IPS DF 6.9 (cell line): ENCODE measurements at regions not wholly inside any gene's neighbourhood (a gene's known extent, or its start where the extent isn't known, plus 50 kb on each side); places are given as distances from the start of the nearest gene placed in this dataset.

ENCODE experiments used
- DNase-seq: peaks from one replicate; pipeline ENCODE4 v3.0.0-alpha.2; 2013; ENCODE audit warnings: low read depth, low spot score
- H3K27ac ChIP-seq: one replicate; pipeline ENCODE4 v1.5.1; 2013; ENCODE audit warnings: low read length, control low read depth
- H3K27me3 ChIP-seq: 2 replicates; pipeline ENCODE4 v1.6.1; 2013; ENCODE audit warnings: mild to moderate bottlenecking, low read length; ENCODE audit not compliant: control insufficient read depth, insufficient read depth
- H3K36me3 ChIP-seq: 2 replicates; pipeline ENCODE4 v1.6.1; 2013; ENCODE audit warnings: low read length; ENCODE audit not compliant: control insufficient read depth, insufficient read depth
- H3K4me1 ChIP-seq: 2 replicates; pipeline ENCODE4 v1.6.1; 2013; ENCODE audit warnings: low read length; ENCODE audit not compliant: control insufficient read depth, insufficient read depth
- H3K4me3 ChIP-seq: 2 replicates; pipeline ENCODE4 v1.5.1; 2013; ENCODE audit warnings: mild to moderate bottlenecking, low read length
- H3K9me3 ChIP-seq: 2 replicates; pipeline ENCODE4 v1.6.1; 2013; ENCODE audit warnings: low read length, inconsistent platforms; ENCODE audit not compliant: control insufficient read depth, insufficient read depth
- WGBS: extraction: QIAGEN DNeasy Blood & Tissue Kit; methylation state at CpG from one replicate; pipeline ENCODE4 v1.1.7; 2013; ENCODE audit warnings: mixed read lengths, missing lambda C conversion rate; ENCODE audit not compliant: insufficient read length, insufficient coverage; 5-methylcytosine and 5-hydroxymethylcytosine counted together

DNA sequence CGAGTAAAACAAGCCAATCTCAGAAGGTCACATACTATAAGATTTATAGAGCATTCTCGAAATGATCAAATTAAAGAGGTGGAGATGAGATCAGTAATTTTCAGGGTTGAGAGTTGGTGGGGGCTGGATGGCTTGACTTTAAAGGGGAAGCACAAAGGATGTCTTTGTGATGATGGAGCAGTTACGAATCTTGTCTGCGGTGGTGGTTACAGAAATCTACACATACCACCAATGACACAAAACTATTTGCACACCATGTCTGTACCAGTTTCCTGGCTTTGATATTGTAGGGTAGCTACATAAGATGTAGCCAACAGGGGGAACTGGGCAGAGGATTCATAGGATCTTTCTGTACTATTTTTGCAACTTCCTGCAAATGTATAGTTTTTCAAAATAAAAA is 190.6 kb upstream of the SMIM21 start:
- no peaks in the 10 kb centered on the region for H3K36me3 ChIP-seq
- no peak overlapping the region for H3K27ac ChIP-seq
- DNase-seq: no peak
- no peak overlapping the region for H3K4me3 ChIP-seq
- no peaks in the 10 kb centered on the region for H3K27me3 ChIP-seq
- no peaks in the 10 kb centered on the region for H3K4me1 ChIP-seq
- H3K9me3 ChIP-seq: no peaks in the 10 kb centered on the region
- no CpG with 5 or more reads among the region's 4 CpGs for WGBS

DNA sequence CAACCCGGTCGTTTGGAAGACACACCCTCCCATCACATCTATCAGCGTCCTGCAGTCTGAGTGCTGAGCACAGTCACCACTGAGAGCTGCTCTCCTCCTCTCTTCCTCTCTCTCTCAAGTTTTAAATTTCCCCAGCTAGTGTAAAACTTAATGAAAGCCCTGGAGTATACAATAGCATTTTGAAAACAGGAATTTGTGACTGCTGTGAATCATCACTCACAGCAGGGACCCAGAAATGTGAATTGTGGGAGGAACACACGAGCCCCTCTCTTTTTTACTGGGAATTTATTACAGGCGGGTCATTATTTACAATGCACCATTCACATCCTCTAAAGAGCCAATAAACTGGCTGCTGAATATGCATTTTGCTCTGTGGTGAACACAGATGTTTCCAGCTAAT is 185.0 kb upstream of the SMIM21 start:
- Histone ChIP-seq H3K27ac (no peak overlapping the region), H3K36me3 (no peaks in the 10 kb centered on the region), H3K4me1 (no peaks in the 10 kb centered on the region), H3K27me3 (no peaks in the 10 kb centered on the region), H3K9me3 (no peaks in the 10 kb centered on the region), H3K4me3 (no peak overlapping the region)
- no CpG with 5 or more reads among the region's 5 CpGs for WGBS
- DNase-seq: no peak

DNA sequence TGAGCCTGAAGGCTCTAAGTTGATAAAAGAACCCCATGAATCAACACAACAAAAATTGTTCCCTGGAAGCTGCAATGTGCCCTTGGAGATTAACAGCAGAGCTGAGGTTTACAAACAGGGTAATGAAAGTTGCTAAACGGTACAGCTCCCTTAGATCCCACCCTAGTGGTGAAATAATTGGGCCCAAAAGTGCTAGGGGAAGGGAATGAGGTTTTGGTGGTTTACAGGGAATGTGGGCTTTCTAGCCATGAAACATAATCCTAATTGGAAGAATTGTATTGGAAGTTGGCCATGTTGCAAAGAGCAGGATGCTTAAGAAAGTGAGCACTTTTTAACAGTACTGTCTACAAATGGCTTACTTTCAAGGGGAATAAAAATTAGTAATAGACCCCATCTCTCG is 180.2 kb upstream of the SMIM21 start:
- H3K9me3 ChIP-seq: no peaks in the 10 kb centered on the region
- no peak for DNase-seq
- no CpG with 5 or more reads among the region's 2 CpGs for WGBS
- no peaks in the 10 kb centered on the region for H3K36me3 ChIP-seq
- H3K27me3 ChIP-seq: no peaks in the 10 kb centered on the region
- H3K27ac ChIP-seq: no peak overlapping the region
- 0 out of 2 replicates have a peak, but pooled peaks cover 1% of the 10 kb centered on the region for H3K4me1 ChIP-seq
- no peak overlapping the region for H3K4me3 ChIP-seq

DNA sequence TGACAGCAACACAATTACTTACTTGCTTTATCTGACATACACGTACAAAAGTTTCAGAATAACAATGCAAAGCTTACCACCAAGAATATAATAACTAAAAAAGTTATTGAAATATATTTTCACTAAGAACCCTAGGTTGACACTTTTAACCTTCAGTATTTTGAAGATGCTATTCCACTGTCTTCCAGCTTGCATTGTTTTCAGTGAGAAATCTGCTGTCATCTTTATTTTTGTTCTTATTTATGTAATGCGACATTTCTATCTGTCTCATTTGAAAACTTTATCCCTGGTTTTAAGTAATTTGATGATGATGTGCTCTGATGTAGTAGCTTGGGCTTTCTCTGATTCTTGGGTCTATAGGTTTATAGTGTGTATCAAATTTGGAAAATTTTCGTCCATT is 165.0 kb upstream of the SMIM21 start:
- Histone ChIP-seq H3K4me3 (no peak overlapping the region), H3K4me1 (no peaks in the 10 kb centered on the region), H3K27me3 (no peaks in the 10 kb centered on the region), H3K27ac (no peak overlapping the region), H3K36me3 (no peaks in the 10 kb centered on the region), H3K9me3 (no peaks in the 10 kb centered on the region)
- WGBS: no CpG with 5 or more reads among the region's 3 CpGs
- DNase-seq: no peak

DNA sequence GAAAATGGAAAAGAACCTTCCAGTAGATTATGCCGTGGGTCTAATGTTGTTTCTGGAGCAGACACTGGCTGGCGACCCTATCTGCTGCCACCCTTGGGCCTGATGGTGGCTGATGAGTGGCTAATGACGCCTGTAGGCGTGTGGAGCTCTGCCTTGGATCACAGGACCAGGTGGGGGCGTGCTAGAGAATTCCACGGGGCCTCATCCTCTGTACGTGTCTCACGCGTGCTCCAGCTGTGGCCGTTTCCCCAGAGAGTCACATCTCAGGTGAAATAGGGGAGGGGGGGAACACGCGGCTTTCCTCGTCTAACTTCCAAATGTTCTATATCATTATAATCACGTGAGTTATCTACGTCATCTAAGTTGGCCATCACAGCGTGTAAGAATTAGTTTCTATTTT is 160.9 kb upstream of the SMIM21 start:
- Histone ChIP-seq H3K36me3 (no peaks in the 10 kb centered on the region), H3K9me3 (no peaks in the 10 kb centered on the region)
- no CpG with 5 or more reads among the region's 16 CpGs for WGBS

DNA sequence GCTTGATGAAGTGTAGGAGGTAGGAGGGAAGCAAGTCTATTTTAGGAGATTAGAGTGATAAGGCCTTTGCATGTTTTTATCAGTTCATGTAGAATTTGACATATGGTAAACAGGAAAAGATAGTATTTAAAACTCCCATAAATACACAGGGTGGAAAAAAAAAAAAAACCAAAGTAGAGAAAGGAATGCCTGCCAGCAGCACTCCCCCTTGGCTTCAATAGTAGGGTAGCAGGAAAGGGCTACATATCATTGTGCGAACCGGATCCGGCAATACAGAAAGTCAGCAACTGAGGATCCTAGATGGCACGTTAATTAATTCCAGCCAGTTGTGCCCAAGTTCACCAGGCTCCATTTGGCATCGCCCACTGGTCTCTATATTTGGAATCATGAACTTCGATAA is 159.6 kb upstream of the SMIM21 start:
- H3K9me3 ChIP-seq: no peaks in the 10 kb centered on the region
- WGBS: no CpG with 5 or more reads among the region's 6 CpGs
- DNase-seq: no peak
- H3K4me3 ChIP-seq: no peak overlapping the region
- peaks cover 1% of the 10 kb centered on the region; the same call in 1 of the 2 replicates for H3K4me1 ChIP-seq
- H3K27me3 ChIP-seq: no peaks in the 10 kb centered on the region
- no peaks in the 10 kb centered on the region for H3K36me3 ChIP-seq
- no peak overlapping the region for H3K27ac ChIP-seq

More for the DNA sequence above, 160.9 kb upstream of the SMIM21 start:
- DNase-seq: no peak
- Histone ChIP-seq H3K4me1 (peaks cover 1% of the 10 kb centered on the region; the same call in 1 of the 2 replicates), H3K27ac (no peak overlapping the region), H3K27me3 (no peaks in the 10 kb centered on the region), H3K4me3 (no peak overlapping the region)

DNA sequence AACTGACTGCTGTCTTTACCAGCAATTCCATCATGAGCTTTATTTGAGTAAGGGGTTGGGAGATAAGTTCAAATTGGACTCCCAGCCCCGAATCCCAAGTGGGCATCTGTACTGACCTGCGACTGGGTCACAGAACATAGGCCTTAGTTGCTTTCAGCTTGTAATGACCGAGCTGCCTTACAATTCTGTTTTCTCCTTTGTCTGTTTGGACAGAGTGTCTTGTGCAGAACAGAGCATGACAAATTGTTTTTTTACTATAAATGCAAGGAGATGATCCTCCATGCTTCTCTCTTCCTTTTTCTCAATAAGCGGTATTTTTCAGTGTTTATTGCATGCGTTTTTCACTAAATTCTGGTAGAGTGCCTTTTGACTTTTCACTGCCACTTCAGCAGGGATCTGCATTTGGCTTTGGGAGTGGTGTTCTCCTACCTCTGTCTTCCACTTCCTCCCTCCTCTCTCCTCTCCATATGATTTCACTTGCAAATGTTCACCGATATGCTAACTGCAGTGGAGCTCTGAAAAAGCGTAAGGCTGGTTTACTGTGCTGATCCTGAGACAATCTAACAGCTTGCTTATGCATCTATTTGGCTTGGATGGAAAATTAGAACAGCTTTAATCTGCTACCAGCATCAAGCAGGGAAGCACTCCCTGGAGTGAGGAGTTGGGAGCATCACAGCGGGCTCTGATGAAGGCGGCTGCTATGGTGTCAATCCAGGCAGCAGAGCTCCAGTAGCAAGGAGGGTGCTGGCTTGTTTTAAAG is 158.8 kb upstream of the SMIM21 start:
- no peaks in the 10 kb centered on the region for H3K27me3 ChIP-seq

DNA sequence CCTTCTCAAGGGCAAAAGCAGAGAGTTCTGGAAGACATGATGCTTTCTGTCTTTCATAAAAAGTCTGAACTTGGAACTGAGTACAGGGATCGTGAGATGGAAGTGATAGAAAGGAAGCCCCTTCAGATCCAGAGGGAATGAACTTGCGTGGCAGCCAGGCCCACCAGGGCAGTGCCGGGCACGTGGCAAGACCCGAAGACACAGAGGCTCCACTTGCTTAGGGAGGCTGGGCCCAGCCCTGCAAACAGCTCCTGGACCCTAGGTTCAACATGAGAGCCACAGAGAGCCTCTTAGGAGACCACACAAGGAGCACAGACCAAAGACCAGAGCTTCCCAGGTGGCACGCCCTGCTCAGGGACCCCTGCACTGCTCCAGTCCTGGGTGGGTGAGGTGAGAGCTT is 155.4 kb upstream of the SMIM21 start:
- H3K4me3 ChIP-seq: no peak overlapping the region
- H3K36me3 ChIP-seq: no peaks in the 10 kb centered on the region
- WGBS: no CpG with 5 or more reads among the region's 6 CpGs
- H3K27me3 ChIP-seq: no peaks in the 10 kb centered on the region; the same call in 1 of the 2 replicates
- H3K27ac ChIP-seq: no peak overlapping the region
- H3K4me1 ChIP-seq: peaks cover 1% of the 10 kb centered on the region; the same call in 1 of the 2 replicates
- no peaks in the 10 kb centered on the region for H3K9me3 ChIP-seq
- no peak for DNase-seq

More for the DNA sequence above, 158.8 kb upstream of the SMIM21 start:
- Histone ChIP-seq H3K9me3 (no peaks in the 10 kb centered on the region), H3K27ac (no peak overlapping the region), H3K36me3 (no peaks in the 10 kb centered on the region), H3K4me3 (no peak overlapping the region), H3K4me1 (peaks cover 1% of the 10 kb centered on the region; the same call in 1 of the 2 replicates)
- no CpG with 5 or more reads among the region's 9 CpGs for WGBS
- DNase-seq: no peak

DNA sequence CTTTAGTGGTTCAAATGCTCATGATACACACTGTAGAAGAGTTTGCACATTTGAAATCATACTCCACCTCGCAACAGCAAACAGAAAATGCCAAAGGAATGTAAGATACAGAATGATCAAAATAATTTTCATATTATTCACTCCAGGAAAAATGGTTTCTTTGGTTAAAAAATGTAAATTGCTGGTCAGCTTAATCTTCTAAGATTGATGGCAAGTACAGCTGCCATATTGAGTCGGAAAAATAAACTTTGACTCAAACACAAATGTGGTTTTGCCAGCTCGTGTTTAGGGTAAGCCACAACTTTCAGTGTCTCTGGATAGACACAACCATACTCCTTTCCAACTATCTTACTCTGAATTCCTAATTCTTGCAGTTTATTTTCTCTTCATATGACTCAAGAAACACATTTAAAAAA is 154.9 kb upstream of the SMIM21 start:
- H3K36me3 ChIP-seq: no peaks in the 10 kb centered on the region
- whole genome bisulfite sequencing: no CpG with 5 or more reads among the region's 3 CpGs
- H3K4me1 ChIP-seq: peaks cover 1% of the 10 kb centered on the region; the same call in 1 of the 2 replicates
- no peaks in the 10 kb centered on the region; the same call in 1 of the 2 replicates for H3K27me3 ChIP-seq
- DNase-seq: no peak
- H3K9me3 ChIP-seq: no peaks in the 10 kb centered on the region
- H3K27ac ChIP-seq: no peak overlapping the region
- H3K4me3 ChIP-seq: no peak overlapping the region

DNA sequence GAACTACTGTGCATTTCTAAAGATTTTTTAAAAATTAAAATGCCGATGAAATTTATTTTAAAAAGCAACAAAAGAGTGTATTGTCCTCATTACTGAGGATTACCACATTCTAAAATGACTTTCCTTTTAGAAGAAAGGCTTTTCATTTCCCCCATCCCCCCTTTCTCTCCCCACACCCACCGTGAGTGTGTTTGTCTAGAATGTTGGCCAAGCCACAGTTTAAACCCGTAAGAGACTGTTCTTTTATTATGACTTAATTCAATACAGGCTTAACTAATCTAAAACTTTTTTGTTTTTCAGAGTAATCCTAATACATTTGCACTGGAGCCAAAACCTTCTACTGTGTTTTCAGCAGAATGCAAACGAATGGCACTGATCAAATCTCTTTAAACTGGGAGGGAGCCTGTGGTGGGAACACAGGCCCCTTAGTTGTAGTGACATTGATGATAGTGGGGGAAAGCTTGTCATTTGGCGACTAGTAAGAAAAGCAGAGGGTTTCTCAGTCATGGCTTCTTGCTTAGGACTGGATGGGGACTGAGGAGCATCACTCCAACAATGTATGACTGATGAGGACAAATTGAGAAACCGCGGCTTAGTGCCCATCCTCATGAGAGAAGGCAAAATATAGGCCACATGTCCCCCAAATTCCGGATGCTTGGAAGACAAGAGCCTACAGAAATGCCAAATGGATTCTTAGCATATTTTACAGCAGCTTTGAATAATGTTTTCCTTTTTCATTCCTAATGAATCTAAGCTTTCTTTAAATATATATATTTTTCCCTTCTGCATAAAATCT is 154.0 kb upstream of the SMIM21 start:
- DNase-seq: no peak
- no peaks in the 10 kb centered on the region for H3K36me3 ChIP-seq
- H3K27ac ChIP-seq: no peak overlapping the region
- no peak overlapping the region for H3K4me3 ChIP-seq
- no CpG with 5 or more reads among the region's 8 CpGs for WGBS
- H3K4me1 ChIP-seq: no peaks in the 10 kb centered on the region; the same call in 1 of the 2 replicates
- H3K27me3 ChIP-seq: no peaks in the 10 kb centered on the region; the same call in 1 of the 2 replicates
- H3K9me3 ChIP-seq: no peaks in the 10 kb centered on the region
